HG03565 (cell line): ENCODE measurements at regions not wholly inside any gene's neighbourhood (a gene's known extent, or its start where the extent isn't known, plus 50 kb on each side); places are given as distances from the start of the nearest gene placed in this dataset.

ENCODE experiments used
- ATAC-seq: cut with Tn5 transposase; IDR thresholded peaks from one replicate; pipeline ENCODE4 v1.9.1; 2021; ENCODE audit warnings: mild to moderate bottlenecking, moderate library complexity; ENCODE audit not compliant: unreplicated experiment

- ATAC-seq, result no peak
These were observed 93.7 kb upstream of the RGMA start for GRCh38 chr15:93182703-93183205.

- no peak for ATAC-seq
These were observed 91.6 kb upstream of the RGMA start for GRCh38 chr15:93180656-93181055.

- ATAC-seq, result no peak
These were observed 91.1 kb upstream of the RGMA start for GRCh38 chr15:93180128-93180527.

GRCh38 chr15:93179700-93180102, 90.7 kb upstream of the RGMA start:
- no peak for ATAC-seq

GRCh38 chr15:93179072-93179471, 90.1 kb upstream of the RGMA start:
- no peak for ATAC-seq

- no peak for ATAC-seq
These were observed 89.4 kb upstream of the RGMA start for GRCh38 chr15:93178371-93178770.

GRCh38 chr15:93176065-93176464, 87.1 kb upstream of the RGMA start:
- ATAC-seq, result no peak

GRCh38 chr15:93174836-93175235, 85.8 kb upstream of the RGMA start:
- no peak for ATAC-seq

GRCh38 chr15:93173369-93173768, 84.4 kb upstream of the RGMA start:
- ATAC-seq, result no peak

GRCh38 chr15:93171476-93171875, 82.5 kb upstream of the RGMA start:
- no peak for ATAC-seq

- ATAC-seq, result no peak
These were observed 81.3 kb upstream of the RGMA start for GRCh38 chr15:93170329-93170728.

GRCh38 chr15:93168910-93169309, 79.9 kb upstream of the RGMA start:
- no peak for ATAC-seq

- no peak for ATAC-seq
These were observed 78.3 kb upstream of the RGMA start for GRCh38 chr15:93167291-93167690.

GRCh38 chr15:93166675-93167074, 77.7 kb upstream of the RGMA start:
- no peak for ATAC-seq

- ATAC-seq, result no peak
These were observed 76.9 kb upstream of the RGMA start for GRCh38 chr15:93165734-93166470.

- no peak for ATAC-seq
These were observed 75.4 kb upstream of the RGMA start for GRCh38 chr15:93164409-93164808.

- no peak for ATAC-seq
These were observed 73.5 kb upstream of the RGMA start for GRCh38 chr15:93162560-93162959.

GRCh38 chr15:93159930-93160329, 70.9 kb upstream of the RGMA start:
- no peak for ATAC-seq

- ATAC-seq, result no peak
These were observed 69.3 kb upstream of the RGMA start for GRCh38 chr15:93158097-93158900.

GRCh38 chr15:93154666-93155065, 65.7 kb upstream of the RGMA start:
- ATAC-seq, result no peak

- ATAC-seq, result no peak
These were observed 63.9 kb upstream of the RGMA start for GRCh38 chr15:93152951-93153350.

GRCh38 chr15:93152360-93152759, 63.3 kb upstream of the RGMA start:
- no peak for ATAC-seq
